ENCODE measurements at regions not wholly inside any gene's neighbourhood (a gene's known extent, or its start where the extent isn't known, plus 50 kb on each side); places are given as distances from the start of the nearest gene placed in this dataset.

GRCh38 chr1:232388363-232388762, 241.6 kb downstream of the SIPA1L2 start:
- FAIRE-seq (no peak), DNase-seq (ENCODE audit: extremely low read depth in 1 of 4, low spot score in 3 of 4) (no peak), ATAC-seq (no peak)
- H3K36me3 ChIP-seq (ENCODE audit: control insufficient read depth, insufficient read depth, low read length), result no peaks in the 10 kb centered on the region
- H3K4me2 ChIP-seq (ENCODE audit: insufficient read depth, low read length), result no peak overlapping the region
- POLR2A ChIA-PET, result no interaction called here
- no peaks in the 10 kb centered on the region for H4K20me1 ChIP-seq (replicated peaks; ENCODE audit: control insufficient read depth, insufficient read depth, low read length)
- no peak for TF ChIP-seq NR1H2 (CRISPR knock-in tag; IDR thresholded peaks at IDR 0.05)
- TF ChIP-seq MAFG (tag; conservative IDR thresholded peaks at IDR 0.05), result peak; percentile 75
- no peak for TF ChIP-seq CC2D1A (IDR thresholded peaks at IDR 0.05)
- peak; percentile 86 for TF ChIP-seq ZNF316 (IDR thresholded peaks at IDR 0.05)
- TF ChIP-seq SIX5 (IDR thresholded peaks at IDR 0.05; ENCODE audit: borderline replicate concordance in 1 of 2, insufficient read depth in 1 of 2, low read depth in 1 of 2, low read length in 2 of 2), result no peak
- no peak for TF ChIP-seq SMARCE1 (IDR thresholded peaks at IDR 0.05)
- TF ChIP-seq CBX5 (IDR thresholded peaks at IDR 0.05; ENCODE audit: borderline replicate concordance, low read depth), result no peak
- TF ChIP-seq RNF2 (IDR thresholded peaks at IDR 0.05), result no peak
- no peak for TF ChIP-seq SMAD1 (IDR thresholded peaks at IDR 0.05; ENCODE audit: low read depth, low read length, partially characterized antibody)
- no peak for TF ChIP-seq ZBTB8A (IDR thresholded peaks at IDR 0.05; ENCODE audit: partially characterized antibody)
- TF ChIP-seq ZNF507 (tag; conservative IDR thresholded peaks at IDR 0.05), result no peak
- no peak for TF ChIP-seq ZBED1 (IDR thresholded peaks at IDR 0.05)
- peak; percentile 85 for TF ChIP-seq MAFF (IDR thresholded peaks at IDR 0.05; ENCODE audit: low read length)
- no peak for TF ChIP-seq CTCF (IDR thresholded peaks at IDR 0.05 in 2 of 3, conservative IDR thresholded peaks at IDR 0.05 in 1 of 3; ENCODE audit: insufficient read depth in 2 of 3, low read depth in 1 of 3, low read length in 3 of 3)
- TF ChIP-seq SMARCC2 (IDR thresholded peaks at IDR 0.05; ENCODE audit: low read depth), result no peak
- TF ChIP-seq U2AF1 (optimal IDR thresholded peaks at IDR 0.05; ENCODE audit: low read depth, low read length), result no peak
- peak; percentile 70; the same call in 1 of the 2 replicates for TF ChIP-seq C11orf30 (IDR thresholded peaks at IDR 0.05; ENCODE audit: low read depth)
- no peak for TF ChIP-seq THRB (CRISPR knock-in tag; conservative IDR thresholded peaks at IDR 0.05)
- TF ChIP-seq MAFK (IDR thresholded peaks at IDR 0.05; ENCODE audit: low read length), result peak; percentile 90
- no peak overlapping the region for H3K4me3 ChIP-seq
- no peaks in the 10 kb centered on the region; a peak in 1 of 5 replicates for H3K27me3 ChIP-seq (ENCODE audit: control insufficient read depth in 2 of 2, insufficient read depth in 2 of 2, low read length in 2 of 2)
- no peaks in the 10 kb centered on the region for H3K9me3 ChIP-seq (replicated peaks; ENCODE audit: control insufficient read depth, insufficient read depth, low read depth, low read length)
- CTCF ChIA-PET (ENCODE audit: low intra/inter-chr PET ratio), result no interaction called here
- no peak overlapping the region for H2AFZ ChIP-seq (ENCODE audit: low read depth, low read length)
- H3K27ac ChIP-seq (ENCODE audit: extremely low read depth, low read depth, low read length), result no peak overlapping the region
- H3K4me1 ChIP-seq (replicated peaks in 1 of 2; ENCODE audit: control insufficient read depth in 2 of 2, insufficient read depth in 2 of 2, low read length in 2 of 2), result no peaks in the 10 kb centered on the region
- no peak overlapping the region for H3K9ac ChIP-seq (ENCODE audit: insufficient read depth in 1 of 2, low read depth in 2 of 2, low read length in 2 of 2)
- intact Hi-C loops (cut with micrococcal nuclease), result no loop called here
- no peaks in the 10 kb centered on the region for H3K9me1 ChIP-seq (ENCODE audit: control insufficient read depth, insufficient read depth, low read length)
- BruUV-seq (replicated peaks), result no TSS peak
- in situ Hi-C loops (cut with MboI), result no loop called here
- no peaks in the 10 kb centered on the region for H3K79me2 ChIP-seq (ENCODE audit: control insufficient read depth, insufficient read depth, low read length)
- 0% methylated on average over 3 of the region's 3 CpGs for WGBS (ENCODE audit: insufficient coverage, low coverage, missing lambda C conversion rate)

All from K562 (cell line).